ENCODE measurements at regions not wholly inside any gene's neighbourhood (a gene's known extent, or its start where the extent isn't known, plus 50 kb on each side); places are given as distances from the start of the nearest gene placed in this dataset.

GRCh38 chr4:153969542-153969941 is 180.7 kb upstream of the SFRP2 start:
- Mint-ChIP-seq H3K4me1 (ENCODE audit: low read depth) (no peaks in the 10 kb centered on the region), H3K4me3 (no peak overlapping the region), H3K36me3 (ENCODE audit: low read depth) (no peaks in the 10 kb centered on the region), H3K27me3 (ENCODE audit: low read depth) (no peaks in the 10 kb centered on the region), H3K9me3 (peaks cover 6% of the 10 kb centered on the region), H3K27ac (no peak overlapping the region)
- DNase-seq (ENCODE audit: low spot score): no peak

- H3K4me3 Mint-ChIP-seq: no peak overlapping the region
- H3K27me3 Mint-ChIP-seq (ENCODE audit: low read depth): no peaks in the 10 kb centered on the region
- DNase-seq (ENCODE audit: low spot score): no peak
- no peaks in the 10 kb centered on the region for H3K9me3 Mint-ChIP-seq
- no peaks in the 10 kb centered on the region for H3K4me1 Mint-ChIP-seq (ENCODE audit: low read depth)
- no peak overlapping the region for H3K27ac Mint-ChIP-seq
- no peaks in the 10 kb centered on the region for H3K36me3 Mint-ChIP-seq (ENCODE audit: low read depth)
Observed at GRCh38 chr4:153966641-153967040, 177.8 kb upstream of the SFRP2 start.

GRCh38 chr4:153963216-153963615 is 174.3 kb upstream of the SFRP2 start:
- Mint-ChIP-seq H3K4me1 (ENCODE audit: low read depth) (no peaks in the 10 kb centered on the region), H3K27me3 (ENCODE audit: low read depth) (no peaks in the 10 kb centered on the region), H3K4me3 (no peak overlapping the region), H3K27ac (no peak overlapping the region), H3K9me3 (no peaks in the 10 kb centered on the region), H3K36me3 (ENCODE audit: low read depth) (no peaks in the 10 kb centered on the region)
- DNase-seq (ENCODE audit: low spot score): no peak

- Mint-ChIP-seq H3K36me3 (ENCODE audit: low read depth) (no peaks in the 10 kb centered on the region), H3K27me3 (ENCODE audit: low read depth) (no peaks in the 10 kb centered on the region), H3K4me1 (ENCODE audit: low read depth) (no peaks in the 10 kb centered on the region), H3K9me3 (no peaks in the 10 kb centered on the region), H3K27ac (no peak overlapping the region), H3K4me3 (no peak overlapping the region)
- DNase-seq (ENCODE audit: low spot score): no peak
Observed at GRCh38 chr4:153962311-153963039, 173.6 kb upstream of the SFRP2 start.

GRCh38 chr4:153955327-153955726 is 166.4 kb upstream of the SFRP2 start:
- H3K4me1 Mint-ChIP-seq (ENCODE audit: low read depth): peaks cover 3% of the 10 kb centered on the region
- H3K9me3 Mint-ChIP-seq: no peaks in the 10 kb centered on the region
- H3K4me3 Mint-ChIP-seq: no peak overlapping the region
- peaks cover 11% of the 10 kb centered on the region for H3K27me3 Mint-ChIP-seq (ENCODE audit: low read depth)
- H3K27ac Mint-ChIP-seq: no peak overlapping the region
- no peaks in the 10 kb centered on the region for H3K36me3 Mint-ChIP-seq (ENCODE audit: low read depth)
- no peak for DNase-seq (ENCODE audit: low spot score)

GRCh38 chr4:153954654-153955053 is 165.8 kb upstream of the SFRP2 start:
- Mint-ChIP-seq H3K4me1 (ENCODE audit: low read depth) (peaks cover 9% of the 10 kb centered on the region), H3K27me3 (ENCODE audit: low read depth) (peaks cover 13% of the 10 kb centered on the region), H3K36me3 (ENCODE audit: low read depth) (no peaks in the 10 kb centered on the region), H3K27ac (no peak overlapping the region), H3K9me3 (no peaks in the 10 kb centered on the region), H3K4me3 (no peak overlapping the region)
- DNase-seq (ENCODE audit: low spot score): no peak

- H3K4me3 Mint-ChIP-seq: peak overlapping the region; percentile 40
- H3K27ac Mint-ChIP-seq: no peak overlapping the region
- DNase-seq (ENCODE audit: low spot score): no peak
- peaks cover under 1% of the 10 kb centered on the region for H3K9me3 Mint-ChIP-seq
- no peaks in the 10 kb centered on the region for H3K36me3 Mint-ChIP-seq (ENCODE audit: low read depth)
- peaks cover 32% of the 10 kb centered on the region for H3K27me3 Mint-ChIP-seq (ENCODE audit: low read depth)
- H3K4me1 Mint-ChIP-seq (ENCODE audit: low read depth): peaks cover 11% of the 10 kb centered on the region
Observed at GRCh38 chr4:153950100-153950979, 161.5 kb upstream of the SFRP2 start.

GRCh38 chr4:153948041-153948440 is 159.2 kb upstream of the SFRP2 start:
- Mint-ChIP-seq H3K27me3 (ENCODE audit: low read depth) (peaks cover 30% of the 10 kb centered on the region), H3K4me1 (ENCODE audit: low read depth) (peaks cover 11% of the 10 kb centered on the region), H3K4me3 (no peak overlapping the region), H3K27ac (no peak overlapping the region), H3K36me3 (ENCODE audit: low read depth) (no peaks in the 10 kb centered on the region), H3K9me3 (peaks cover 3% of the 10 kb centered on the region)
- DNase-seq (ENCODE audit: low spot score): no peak

- Mint-ChIP-seq H3K27ac (no peak overlapping the region), H3K36me3 (ENCODE audit: low read depth) (no peaks in the 10 kb centered on the region), H3K4me1 (ENCODE audit: low read depth) (peaks cover 11% of the 10 kb centered on the region), H3K27me3 (ENCODE audit: low read depth) (peaks cover 27% of the 10 kb centered on the region), H3K4me3 (no peak overlapping the region), H3K9me3 (peaks cover 3% of the 10 kb centered on the region)
- no peak for DNase-seq (ENCODE audit: low spot score)
Observed at GRCh38 chr4:153947124-153947523, 158.2 kb upstream of the SFRP2 start.

- peaks cover 11% of the 10 kb centered on the region for H3K4me1 Mint-ChIP-seq (ENCODE audit: low read depth)
- no peaks in the 10 kb centered on the region for H3K36me3 Mint-ChIP-seq (ENCODE audit: low read depth)
- H3K27me3 Mint-ChIP-seq (ENCODE audit: low read depth): peaks cover 30% of the 10 kb centered on the region
Observed at GRCh38 chr4:153945704-153946103, 156.8 kb upstream of the SFRP2 start.

GRCh38 chr4:153943738-153944415 is 155.0 kb upstream of the SFRP2 start:
- no peak for DNase-seq (ENCODE audit: low spot score)
- no peaks in the 10 kb centered on the region for H3K36me3 Mint-ChIP-seq (ENCODE audit: low read depth)
- H3K27me3 Mint-ChIP-seq (ENCODE audit: low read depth): peaks cover 29% of the 10 kb centered on the region
- H3K4me1 Mint-ChIP-seq (ENCODE audit: low read depth): no peaks in the 10 kb centered on the region
- H3K4me3 Mint-ChIP-seq: no peak overlapping the region
- no peak overlapping the region for H3K27ac Mint-ChIP-seq
- H3K9me3 Mint-ChIP-seq: peaks cover 3% of the 10 kb centered on the region

More at GRCh38 chr4:153945704-153946103, 156.8 kb upstream of the SFRP2 start:
- no peak for DNase-seq (ENCODE audit: low spot score)
- Mint-ChIP-seq H3K4me3 (no peak overlapping the region), H3K9me3 (peaks cover 3% of the 10 kb centered on the region), H3K27ac (no peak overlapping the region)

GRCh38 chr4:153940916-153941315 is 152.0 kb upstream of the SFRP2 start:
- Mint-ChIP-seq H3K27ac (no peak overlapping the region), H3K9me3 (peaks cover 3% of the 10 kb centered on the region), H3K36me3 (ENCODE audit: low read depth) (no peaks in the 10 kb centered on the region), H3K4me3 (no peak overlapping the region), H3K4me1 (ENCODE audit: low read depth) (peaks cover 3% of the 10 kb centered on the region), H3K27me3 (ENCODE audit: low read depth) (peaks cover 23% of the 10 kb centered on the region)
- DNase-seq (ENCODE audit: low spot score): no peak

GRCh38 chr4:153939570-153939969 is 150.7 kb upstream of the SFRP2 start:
- Mint-ChIP-seq H3K4me3 (no peak overlapping the region), H3K9me3 (no peaks in the 10 kb centered on the region), H3K4me1 (ENCODE audit: low read depth) (peaks cover 3% of the 10 kb centered on the region), H3K27ac (no peak overlapping the region), H3K36me3 (ENCODE audit: low read depth) (no peaks in the 10 kb centered on the region), H3K27me3 (ENCODE audit: low read depth) (peaks cover 29% of the 10 kb centered on the region)
- no peak for DNase-seq (ENCODE audit: low spot score)

- H3K4me3 Mint-ChIP-seq: no peak overlapping the region
- H3K27me3 Mint-ChIP-seq (ENCODE audit: low read depth): peaks cover 32% of the 10 kb centered on the region
- H3K9me3 Mint-ChIP-seq: no peaks in the 10 kb centered on the region
- DNase-seq (ENCODE audit: low spot score): no peak
- no peaks in the 10 kb centered on the region for H3K36me3 Mint-ChIP-seq (ENCODE audit: low read depth)
- no peak overlapping the region for H3K27ac Mint-ChIP-seq
- peaks cover 3% of the 10 kb centered on the region for H3K4me1 Mint-ChIP-seq (ENCODE audit: low read depth)
Observed at GRCh38 chr4:153938994-153939393, 150.1 kb upstream of the SFRP2 start.
